ENCODE measurements at regions not wholly inside any gene's neighbourhood (a gene's known extent, or its start where the extent isn't known, plus 50 kb on each side); places are given as distances from the start of the nearest gene placed in this dataset.
A peak's percentile ranks its signal among the peaks of the same experiment; 100 is the strongest.
"Not testable (repeated sequence)": the region's sequence is repeated elsewhere in the genome, so short reads cannot be mapped to it uniquely, and the experiment has no call there.

DNA sequence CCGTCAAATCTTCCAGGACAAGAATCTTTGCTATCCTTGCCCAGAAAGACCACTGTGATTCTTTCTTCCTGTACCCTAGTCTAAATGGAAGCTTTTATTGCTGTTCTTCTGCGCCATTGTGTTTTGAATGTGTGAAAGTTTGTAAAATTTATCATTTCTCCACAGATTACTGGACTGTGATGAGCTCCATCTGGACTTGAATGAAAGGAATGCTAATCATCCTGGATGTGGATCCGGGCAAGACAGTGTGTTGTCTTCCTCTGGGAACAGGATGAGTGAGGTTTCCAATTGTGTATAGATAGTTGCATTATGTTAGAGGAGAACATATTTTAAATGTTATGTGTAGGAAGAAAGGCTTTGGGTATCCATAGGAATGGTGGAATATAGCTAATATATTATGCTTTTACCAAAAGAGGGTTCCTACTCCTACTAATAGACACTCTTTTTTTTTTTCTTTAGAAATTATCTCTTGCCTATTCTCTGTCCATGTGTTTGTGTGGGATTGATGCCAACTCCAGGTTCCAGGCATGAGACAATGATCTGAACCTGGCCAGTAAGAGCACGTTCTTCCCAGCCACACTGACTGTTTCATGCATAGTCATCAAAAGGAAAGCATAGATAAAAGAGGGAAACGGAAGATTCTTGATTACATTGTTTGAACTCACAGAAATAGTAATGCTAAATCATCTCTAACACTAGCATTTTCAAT lies 803.6 kb upstream of the ADGRL3 start:
- DNase-seq, result no peak

DNA sequence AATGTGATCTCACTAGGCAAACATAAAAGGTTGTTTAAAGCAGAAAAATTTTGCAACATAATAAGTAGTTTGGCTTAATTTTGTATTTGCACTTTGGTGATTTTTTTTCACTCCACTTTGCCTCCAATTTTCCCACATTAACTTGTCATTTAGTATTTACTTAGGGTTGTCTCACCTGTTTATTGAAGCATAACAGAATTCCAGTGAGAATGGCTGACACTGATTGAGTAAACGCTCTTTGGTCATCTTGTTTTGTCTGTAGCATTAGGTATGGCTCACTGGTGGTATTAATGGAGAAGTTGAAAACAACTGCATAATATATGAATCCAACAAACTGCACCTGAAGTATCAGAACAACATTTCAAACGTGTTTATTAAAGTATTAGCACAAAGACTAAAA lies 799.5 kb upstream of the ADGRL3 start:
- DNase-seq, result no peak

GRCh38 chr4:60404027-60404426 lies 796.1 kb upstream of the ADGRL3 start:
- no peak for DNase-seq

DNA sequence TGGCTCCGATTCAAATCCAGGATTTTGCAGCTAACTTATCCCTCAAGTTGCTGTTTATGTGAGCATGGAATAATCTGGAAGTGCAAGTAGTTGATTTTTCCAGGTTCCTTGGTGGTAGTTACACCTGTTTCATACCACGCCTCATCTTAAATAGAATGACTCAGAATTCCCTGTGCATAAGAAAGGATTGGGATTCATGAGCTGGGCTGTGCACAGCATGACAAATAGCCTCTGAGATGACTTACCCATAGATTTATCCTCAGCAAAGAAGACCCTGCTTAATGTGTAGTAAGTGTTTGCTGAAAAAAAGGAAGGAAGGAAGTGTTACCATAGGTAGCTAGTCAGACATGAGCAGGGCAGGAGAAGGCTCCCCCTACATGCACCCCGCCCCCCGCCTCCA lies 777.7 kb upstream of the ADGRL3 start:
- no peak for DNase-seq

- not testable (repeated sequence) for DNase-seq
These were observed 776.4 kb upstream of the ADGRL3 start for GRCh38 chr4:60423573-60424184.

- no peak for DNase-seq
These were observed 767.2 kb upstream of the ADGRL3 start for GRCh38 chr4:60432911-60433310.

DNA sequence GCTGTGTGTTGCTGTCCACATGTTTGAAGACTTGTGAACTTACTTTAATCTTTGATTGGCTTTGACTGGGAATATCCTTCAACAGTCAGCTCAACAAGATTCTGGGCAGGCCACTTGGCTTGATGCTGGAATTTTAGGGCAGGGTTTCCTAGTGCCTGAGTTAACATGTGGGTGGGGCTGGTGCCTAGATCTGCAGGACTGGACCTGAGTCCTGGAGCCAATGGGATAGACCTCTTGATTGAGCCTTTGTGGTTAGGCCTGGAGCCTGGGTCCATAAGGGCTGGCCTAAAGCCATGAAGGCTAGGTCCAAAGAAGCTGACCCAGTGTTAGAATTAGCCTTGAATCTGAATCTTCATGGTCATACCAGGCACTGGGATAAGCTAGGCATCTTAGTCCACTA lies 757.1 kb upstream of the ADGRL3 start:
- no peak for DNase-seq

- no peak for DNase-seq
These were observed 756.3 kb upstream of the ADGRL3 start for GRCh38 chr4:60443796-60444195.

DNA sequence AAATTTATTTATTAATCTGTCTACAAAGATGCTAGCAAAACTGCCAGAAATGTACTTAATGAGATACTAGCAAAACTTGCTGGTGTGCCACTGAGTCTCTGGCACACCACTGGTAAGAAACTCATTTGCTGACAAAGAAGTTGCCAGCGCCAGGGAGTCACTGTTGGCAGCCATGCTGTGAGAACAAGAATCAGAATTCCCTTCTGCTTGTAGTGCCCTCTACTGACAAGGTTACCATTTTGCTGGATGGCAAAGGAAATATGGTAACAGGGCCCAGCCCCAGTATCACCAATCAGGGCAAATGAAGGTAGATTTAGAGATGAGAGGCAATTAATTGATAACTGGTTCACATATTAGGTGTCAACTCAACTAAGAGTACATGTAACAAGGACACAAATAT lies 750.1 kb upstream of the ADGRL3 start:
- DNase-seq, result no peak

GRCh38 chr4:60452266-60452665 lies 747.9 kb upstream of the ADGRL3 start:
- DNase-seq, result no peak

DNA sequence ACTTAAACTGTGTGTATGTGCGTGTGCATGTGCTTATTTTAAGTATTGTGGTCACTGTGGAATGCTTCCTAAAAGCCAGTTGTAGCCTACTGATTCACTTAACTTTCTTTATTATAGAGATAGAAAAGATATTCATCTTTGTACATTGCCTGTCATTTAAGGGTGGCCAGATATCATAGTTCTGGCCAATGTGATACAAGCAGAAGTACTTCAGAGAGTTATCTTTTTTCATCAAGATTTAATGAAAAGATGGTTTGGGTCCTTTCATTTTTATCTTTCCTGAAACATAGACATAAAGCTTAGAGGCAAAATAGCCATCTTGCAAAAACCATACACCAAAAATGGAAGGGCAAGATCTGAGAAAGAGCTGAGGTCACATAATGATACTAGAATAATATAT lies 744.7 kb upstream of the ADGRL3 start:
- no peak for DNase-seq

DNA sequence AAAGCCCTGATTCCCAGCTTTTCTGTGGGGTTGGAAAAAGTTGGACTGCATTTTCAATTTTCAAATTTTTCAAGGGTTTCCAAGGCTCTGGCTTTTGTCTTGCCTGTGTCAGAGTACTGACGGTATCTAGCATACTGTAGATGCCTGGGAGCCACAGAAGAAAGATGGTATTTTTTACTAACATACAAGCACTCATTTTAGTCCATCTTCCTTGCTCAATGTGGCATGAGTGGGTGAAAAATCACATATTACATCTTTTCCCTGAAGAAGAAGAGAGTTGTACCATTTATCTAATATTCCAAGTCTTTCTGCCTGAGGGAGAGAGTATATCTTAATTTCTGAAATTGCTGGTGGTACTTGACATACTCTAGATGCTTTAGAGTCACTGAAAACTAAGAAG lies 738.6 kb upstream of the ADGRL3 start:
- no peak for DNase-seq

DNA sequence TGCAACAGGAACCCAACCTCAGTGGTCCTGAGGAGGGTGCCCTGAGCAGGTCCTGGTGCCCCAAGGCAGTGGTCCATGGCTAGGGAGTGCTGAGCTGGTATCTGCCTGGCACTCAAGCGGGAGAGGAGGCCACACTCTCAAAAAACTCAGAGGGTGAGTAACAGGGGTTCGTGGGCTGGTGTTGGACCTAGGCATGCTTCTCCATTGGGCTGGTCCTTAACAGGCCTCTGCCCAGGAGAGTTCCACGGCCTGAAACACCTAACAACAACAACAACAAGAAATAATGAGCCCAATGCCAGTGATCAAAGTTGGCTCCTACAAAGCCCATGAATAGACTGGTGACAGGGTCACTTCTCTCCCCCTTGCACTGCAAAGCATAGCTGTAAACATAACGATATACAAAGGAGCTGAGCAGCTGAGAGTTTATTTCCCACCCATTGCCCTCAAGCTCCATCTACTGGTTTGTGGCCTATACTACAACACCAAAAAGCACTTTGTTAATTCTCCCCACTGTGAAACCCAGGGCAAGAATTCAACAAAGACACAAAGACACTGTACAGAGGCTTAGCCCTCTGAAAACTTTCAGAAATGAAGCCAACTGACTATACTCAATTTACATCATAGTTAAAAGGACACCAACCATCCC lies 736.1 kb upstream of the ADGRL3 start:
- no peak for DNase-seq

DNA sequence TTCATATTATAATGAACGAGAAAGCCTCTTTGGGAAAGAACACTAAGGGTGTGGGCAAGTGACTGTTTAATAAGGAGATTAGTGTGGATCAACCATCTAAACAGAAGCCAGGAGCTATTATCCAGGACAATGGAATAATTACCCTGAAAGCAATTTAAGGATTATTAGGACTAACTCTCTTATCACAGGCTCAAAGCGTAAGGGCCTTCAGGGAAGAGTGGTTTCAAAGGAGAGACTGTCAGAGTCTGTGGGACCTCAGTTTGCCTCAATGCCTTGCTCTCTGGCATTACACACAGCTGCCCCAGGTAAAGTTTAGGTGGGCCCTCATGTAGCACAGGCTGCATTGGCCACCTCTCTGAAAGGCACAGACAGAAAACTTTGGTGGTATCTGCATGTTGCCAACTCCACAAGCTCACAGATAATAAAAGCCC lies 717.2 kb upstream of the ADGRL3 start:
- DNase-seq, result peak; percentile 32

DNA sequence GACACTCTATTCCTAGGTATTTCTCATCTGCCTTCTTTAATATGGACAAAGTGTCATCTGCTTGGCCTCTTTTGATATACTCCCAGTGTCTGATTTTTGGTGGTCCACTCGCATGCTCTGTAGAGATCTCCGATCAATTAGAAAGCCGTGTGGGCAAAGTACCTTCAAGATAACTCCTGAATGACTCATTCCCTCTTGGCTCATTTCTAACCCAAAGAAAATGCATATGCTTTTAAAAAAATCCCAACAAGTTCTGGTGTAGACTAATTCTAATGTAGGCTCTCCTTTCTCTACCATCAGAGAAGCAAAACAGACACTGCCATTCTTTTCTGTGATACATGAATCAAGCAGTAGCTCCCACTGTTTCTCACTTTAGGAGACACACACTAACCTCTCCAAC lies 714.9 kb upstream of the ADGRL3 start:
- DNase-seq, result no peak

GRCh38 chr4:60487118-60487761 lies 712.9 kb upstream of the ADGRL3 start:
- DNase-seq, result not testable (repeated sequence)

GRCh38 chr4:60500810-60501209 lies 699.3 kb upstream of the ADGRL3 start:
- no peak for DNase-seq

- no peak for DNase-seq
These were observed 697.4 kb upstream of the ADGRL3 start for GRCh38 chr4:60502733-60503132.

DNA sequence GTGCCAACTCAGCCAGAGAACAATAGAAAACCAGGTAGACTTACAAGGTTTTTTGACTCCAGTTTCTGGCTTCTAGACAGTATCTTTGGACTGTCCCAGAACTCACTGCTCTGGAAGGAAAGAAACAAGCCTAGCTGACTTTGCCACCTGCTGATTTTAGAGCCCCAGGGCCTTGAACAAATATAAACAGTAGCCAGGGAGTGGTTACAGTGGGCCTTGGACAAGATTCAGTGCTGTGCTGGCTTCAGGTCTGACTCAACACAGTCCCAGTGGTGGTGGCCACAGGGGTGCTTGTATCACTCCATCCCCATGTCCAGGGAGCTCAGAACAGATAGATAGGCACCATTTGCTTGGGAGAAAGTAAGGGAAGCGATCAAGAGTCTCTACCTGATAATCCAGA lies 694.1 kb upstream of the ADGRL3 start:
- no peak for DNase-seq

GRCh38 chr4:60522265-60522664 lies 677.9 kb upstream of the ADGRL3 start:
- no peak for DNase-seq

DNA sequence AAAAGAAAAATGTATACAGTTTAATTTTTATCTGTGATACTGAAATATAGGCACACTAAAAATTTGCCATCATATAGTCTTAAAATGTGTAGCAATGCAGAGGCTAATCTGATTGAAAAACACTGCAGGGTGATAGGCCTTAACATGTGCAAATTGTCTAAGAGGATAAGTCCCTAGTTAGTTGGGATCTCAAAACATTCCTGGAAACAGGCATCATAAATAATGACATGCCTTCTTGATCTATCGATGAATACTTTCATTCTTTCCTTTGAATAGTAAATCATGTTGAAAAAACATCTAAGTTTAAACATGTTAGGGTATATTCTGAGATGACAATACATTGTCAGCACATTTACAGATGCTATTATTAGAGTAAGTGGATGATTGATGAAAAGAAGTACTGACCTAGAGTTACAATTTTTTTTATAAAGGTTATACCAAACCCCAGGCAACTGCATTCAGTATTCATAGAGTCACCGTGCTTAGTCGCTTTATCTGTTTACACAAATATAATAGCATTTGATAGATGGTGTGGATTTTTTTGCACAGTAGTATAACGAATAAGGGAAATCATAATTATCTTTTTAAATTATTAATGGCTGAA lies 668.2 kb upstream of the ADGRL3 start:
- no peak for DNase-seq

DNA sequence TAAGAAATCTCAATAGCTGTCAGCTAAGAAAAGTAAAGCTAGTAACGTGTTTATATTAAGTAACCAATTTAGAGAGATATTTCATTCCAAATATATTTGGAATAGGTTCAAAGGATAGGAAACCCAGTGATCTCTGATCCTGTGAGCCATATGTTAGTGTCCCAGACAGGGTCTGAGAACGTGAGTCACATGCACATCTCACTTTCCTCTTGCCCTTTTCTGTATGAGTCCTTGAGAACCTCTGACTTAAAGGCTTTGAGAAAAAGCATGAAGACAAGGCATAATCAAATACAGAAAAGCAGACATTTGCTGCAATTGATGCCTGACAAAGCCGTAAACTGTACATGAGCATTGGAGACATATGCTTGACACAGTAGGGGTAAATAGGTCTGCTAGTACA lies 655.1 kb upstream of the ADGRL3 start:
- no peak for DNase-seq

- DNase-seq, result no peak
These were observed 637.8 kb upstream of the ADGRL3 start for GRCh38 chr4:60562334-60562733.

GRCh38 chr4:60565558-60565957 lies 634.6 kb upstream of the ADGRL3 start:
- DNase-seq, result no peak

All from NCI-H1048 (cell line).